Fibroblast of skin of right biceps (primary cell): ENCODE measurements at regions not wholly inside any gene's neighbourhood (a gene's known extent, or its start where the extent isn't known, plus 50 kb on each side); places are given as distances from the start of the nearest gene placed in this dataset.

Source experiments
- DNase-seq: peaks from one replicate; pipeline ENCODE4 v3.0.0-alpha.2; 2013

DNA sequence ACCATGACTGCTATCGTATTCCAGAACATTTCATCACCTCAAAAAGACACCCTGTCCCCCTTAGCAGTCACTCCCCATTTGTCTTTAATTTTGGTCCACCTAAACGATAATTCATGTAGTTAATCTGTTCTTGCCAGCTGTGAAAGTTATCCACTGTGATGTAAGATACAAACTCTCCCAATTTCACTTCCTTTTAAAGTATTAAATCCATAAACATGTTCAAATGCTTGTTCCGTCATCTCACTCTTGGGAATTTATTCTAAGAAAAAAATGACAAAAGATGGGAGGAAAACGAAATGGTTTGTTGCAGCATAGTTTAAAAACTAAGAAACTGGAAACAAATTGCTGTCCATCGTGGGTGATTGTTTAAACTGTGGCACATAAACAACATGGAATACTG lies 53.7 kb upstream of the IRF2 start:
- DNase-seq, result no peak

DNA sequence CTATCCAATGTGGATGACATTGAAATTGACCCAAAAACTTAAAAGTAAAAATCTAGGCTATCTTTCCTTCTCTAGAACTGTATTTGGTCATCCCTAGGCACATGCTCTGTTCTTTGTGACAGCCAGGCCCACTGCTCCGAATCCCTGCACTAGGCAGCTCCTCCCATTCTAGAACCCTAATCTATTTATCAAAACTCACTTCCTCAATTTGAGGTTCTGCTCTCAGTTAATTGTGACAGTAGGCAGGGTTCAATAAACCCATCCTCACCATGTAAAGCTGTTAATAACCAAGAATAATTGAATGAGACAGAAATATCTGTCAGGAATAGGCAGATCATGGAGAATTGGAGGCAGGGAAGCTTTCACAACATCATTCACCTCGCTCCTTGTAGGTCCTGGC lies 51.9 kb upstream of the IRF2 start:
- DNase-seq, result no peak
